ENCODE measurements at regions not wholly inside any gene's neighbourhood (a gene's known extent, or its start where the extent isn't known, plus 50 kb on each side); places are given as distances from the start of the nearest gene placed in this dataset.

DNA sequence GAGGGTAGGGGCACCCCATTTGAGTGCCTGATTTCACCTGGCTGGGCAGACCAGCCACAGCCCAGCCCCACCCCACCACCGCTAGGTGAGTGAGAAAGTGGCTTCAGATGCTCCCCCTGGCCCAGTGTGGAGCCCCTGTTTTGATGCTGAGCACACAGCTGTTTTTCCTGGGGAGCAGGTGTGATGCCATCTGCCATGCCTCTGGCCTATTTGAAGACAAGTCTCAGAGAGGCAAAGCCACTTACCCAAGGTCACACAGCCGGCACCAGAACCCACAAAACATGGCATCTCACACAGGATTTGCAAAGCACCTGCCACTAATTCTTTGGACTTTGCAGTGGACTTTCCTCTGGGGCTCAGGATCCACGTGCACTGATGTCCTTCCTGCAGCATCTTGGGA lies 131.3 kb downstream of the INHBB start:
- no peak for DNase-seq (ENCODE audit: low read depth in 2 of 2)

DNA sequence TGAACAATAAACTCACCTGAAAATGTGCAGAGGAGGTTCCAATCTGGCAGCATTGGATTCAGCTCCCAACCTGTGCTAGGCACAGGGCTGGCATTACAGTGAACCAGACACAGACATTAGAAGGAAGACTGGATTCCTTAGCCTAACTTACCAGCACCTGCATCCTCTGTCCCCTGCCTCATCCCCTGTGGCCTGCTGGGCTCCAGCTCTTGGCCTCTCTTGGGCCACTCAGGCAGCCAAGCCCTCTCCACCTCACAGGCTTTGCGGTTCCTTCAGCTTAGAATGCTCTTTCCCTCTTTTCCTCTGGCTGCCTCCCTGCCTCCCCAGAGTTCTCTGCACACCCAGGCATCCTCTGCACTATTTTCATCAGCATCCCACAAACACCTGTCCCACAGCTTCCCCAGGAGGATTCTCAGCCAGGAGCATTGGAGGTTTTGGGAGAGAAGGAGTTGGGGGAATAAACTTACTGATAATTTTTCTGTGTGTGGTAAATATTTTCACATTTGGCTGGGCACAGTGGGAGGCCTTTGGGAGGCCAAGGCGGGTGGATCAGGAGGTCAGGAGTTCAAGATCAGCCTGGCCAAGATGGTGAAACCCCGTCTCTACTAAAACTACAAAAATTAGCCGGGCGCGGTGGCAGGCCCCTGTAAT lies 132.0 kb downstream of the INHBB start:
- DNase-seq (ENCODE audit: low read depth in 2 of 2): no peak

DNA sequence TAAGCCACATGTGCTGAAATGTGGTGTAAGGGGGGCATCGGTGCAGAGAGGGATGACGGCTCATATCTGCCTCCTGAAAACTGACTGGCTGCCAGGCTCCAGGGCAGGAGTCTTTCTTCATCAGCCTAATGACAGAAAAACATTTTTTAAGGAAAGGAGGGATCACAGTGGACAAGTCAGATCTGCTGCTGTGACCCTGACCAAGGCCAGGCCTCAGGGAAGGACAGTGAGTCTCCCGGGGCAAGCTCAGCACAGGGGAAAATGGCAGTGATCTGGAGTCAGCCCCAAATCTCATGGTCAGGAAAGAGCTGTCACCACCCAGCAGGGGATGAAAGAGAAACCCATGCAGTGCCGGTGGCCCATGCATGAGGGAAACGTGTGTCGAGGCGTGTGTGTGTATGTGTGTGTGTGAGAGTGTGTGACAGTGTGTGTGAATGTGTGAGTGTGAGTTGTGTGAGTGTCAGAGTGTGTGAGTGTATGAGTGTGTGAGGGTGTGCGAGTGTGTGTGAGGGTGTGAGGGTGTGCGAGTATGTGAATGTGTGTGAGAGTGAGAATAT lies 134.5 kb downstream of the INHBB start:
- DNase-seq (ENCODE audit: low read depth in 2 of 2): no peak

DNA sequence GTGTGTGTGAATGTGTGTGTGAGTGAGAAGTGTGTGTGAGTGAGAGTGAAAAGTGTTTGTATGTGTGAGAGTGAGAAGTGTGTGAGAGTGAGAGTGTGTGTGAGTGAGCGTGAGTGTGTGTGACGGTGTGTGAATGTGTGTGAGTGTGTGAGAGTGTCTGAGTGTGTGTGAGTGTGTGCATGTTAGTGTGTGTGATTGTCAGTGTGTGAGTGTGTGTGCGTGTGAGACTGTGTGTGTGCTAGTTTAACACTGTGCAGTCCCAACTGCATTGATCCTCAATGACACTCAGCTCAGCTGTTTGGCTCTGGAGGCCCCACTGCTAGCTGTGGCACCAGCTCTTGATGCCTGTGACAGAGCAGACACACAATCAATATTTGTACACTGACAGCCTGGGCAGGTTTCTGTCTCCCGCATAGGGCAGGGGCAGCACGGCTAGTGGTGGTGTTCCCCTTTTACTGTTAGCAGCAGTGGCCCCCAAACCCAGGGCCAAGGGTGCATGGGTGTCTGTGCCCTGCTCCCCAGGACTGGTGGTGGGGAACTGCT lies 135.0 kb downstream of the INHBB start:
- no peak for DNase-seq (ENCODE audit: low read depth in 2 of 2)

DNA sequence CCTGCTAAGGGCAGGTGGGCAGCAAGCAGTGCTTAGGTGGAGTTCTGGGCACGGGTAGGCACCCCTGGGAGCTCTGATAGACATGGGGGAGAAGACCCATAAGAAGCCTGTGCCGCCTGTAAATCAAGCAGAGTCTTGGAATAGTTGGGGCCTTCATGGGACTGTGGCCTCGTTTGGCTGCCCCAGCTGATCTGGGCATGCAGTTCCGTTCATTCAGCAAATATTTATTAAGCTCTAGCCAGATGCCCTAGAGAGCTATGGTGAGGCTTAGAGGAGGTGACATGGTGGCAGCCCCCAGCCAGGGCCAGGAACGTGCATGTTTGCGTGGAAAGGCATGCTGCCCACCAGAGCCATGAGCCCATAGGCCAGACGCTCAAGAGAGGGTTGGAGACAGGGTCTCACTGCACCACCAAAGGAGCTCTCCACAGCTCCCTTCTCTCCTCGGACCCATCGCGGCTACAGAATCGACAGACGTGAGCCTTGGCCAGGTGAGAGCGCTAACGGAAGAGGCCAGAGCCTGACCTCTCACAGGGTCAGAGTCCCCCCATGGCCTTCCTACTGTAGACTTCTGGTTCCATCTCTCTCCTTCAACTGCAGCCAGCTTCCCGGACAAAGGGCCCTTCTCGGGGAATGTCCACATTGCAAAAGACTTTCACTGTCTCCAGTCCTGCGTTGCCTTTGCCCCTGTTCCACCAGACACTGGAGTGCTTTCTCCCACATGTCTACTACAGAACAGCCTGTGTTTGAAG lies 135.7 kb downstream of the INHBB start:
- no peak for DNase-seq (ENCODE audit: low read depth in 2 of 2)

DNA sequence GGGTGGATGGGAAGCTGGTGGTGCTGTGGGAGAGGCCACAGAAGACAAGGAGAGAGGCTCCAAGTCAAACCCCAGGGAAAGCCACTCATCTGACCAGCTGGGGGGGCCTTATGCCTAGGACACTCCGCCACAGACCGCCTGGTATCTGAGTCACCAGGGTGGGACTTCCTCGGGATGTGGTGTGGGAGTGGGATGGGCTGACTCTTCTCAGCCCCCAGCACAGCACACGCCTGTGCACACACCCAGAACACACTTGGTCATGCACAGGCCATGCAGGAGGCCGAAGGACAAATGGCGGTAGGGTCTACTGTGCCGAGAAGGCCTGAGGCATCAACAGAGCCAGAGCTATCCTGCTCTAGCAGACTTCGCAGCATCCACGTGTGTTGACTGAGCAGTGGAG lies 136.4 kb downstream of the INHBB start:
- DNase-seq (ENCODE audit: low read depth in 2 of 2): no peak

DNA sequence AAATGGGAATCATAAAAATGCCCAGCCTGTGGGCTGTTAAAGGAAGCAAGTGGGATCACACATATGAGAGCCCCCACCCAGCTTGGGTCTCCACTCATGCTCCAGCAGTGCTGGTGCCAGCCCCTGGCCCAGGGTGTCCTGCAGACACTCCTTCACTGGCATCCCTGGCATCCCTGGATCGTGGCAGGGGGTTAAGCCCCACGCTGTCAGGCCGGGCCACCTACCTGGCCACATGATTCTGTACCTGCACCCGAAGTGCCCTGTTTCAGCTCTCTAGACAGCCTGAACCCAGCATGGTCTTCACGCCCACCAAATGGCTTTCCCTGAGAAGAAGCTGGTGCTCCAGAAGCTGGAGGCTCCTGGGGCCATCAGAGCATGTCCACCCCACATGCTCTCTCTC lies 137.4 kb downstream of the INHBB start:
- no peak for DNase-seq (ENCODE audit: low read depth in 2 of 2)

DNA sequence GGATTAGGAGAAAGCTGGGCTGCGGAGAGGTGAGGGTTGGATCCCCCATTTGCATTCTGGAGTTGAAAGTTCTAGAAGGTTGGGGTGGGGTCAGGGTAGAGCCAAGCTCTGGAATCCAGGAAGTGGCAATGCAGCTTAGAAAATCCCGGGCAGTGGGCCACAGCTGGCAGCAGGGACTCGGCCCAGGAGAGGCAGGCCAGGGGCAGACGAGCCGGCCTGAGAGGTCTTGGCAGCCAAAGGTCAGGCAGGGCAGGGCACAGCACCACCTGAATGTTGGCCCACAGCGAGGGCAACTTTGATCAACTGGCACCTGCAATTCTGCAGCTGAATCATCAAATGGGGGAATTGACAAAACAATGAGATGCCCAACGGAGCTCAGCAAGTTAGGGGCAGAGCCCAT lies 139.2 kb downstream of the INHBB start:
- DNase-seq (ENCODE audit: low read depth in 2 of 2): no peak

DNA sequence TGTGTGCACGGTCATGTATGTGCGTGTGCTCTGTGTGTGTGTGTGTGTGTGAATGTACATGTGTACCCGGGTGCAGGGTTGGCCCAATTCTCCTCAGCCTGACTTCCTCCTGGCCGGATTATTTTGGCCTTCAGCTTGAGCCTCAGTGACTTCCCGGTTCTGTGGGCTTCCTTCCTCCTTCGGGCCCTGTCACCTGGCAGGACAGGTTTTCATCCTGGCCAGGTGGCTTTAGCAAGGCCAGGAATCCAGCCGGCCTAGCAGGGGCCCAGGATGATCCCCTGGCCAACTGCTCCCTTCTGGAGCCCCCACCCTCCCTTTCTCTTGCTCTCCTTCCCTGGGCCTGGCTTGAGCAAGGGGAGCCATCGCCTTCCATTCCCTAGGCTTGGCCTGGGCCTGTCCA lies 140.5 kb downstream of the INHBB start:
- DNase-seq (ENCODE audit: low read depth in 2 of 2): no peak

DNA sequence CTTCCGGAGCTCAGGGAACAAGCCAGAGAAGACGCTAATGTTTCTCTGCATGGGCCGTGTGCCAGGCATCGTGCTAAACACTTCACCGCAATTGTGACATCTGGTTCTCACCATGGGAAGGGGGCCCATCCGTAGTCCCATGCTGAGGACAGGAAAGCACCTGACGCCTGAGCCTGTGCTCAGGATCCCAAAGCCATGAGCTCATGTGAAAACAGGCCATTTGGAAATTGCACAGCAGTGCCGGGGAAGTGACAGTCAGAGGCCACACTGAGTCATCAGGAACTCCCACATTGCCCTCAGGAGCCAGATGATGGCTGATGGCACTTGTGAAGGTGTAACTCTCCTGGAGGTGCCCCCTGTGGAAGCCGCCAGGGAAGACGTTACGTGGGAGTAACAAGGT lies 141.0 kb downstream of the INHBB start:
- no peak for DNase-seq (ENCODE audit: low read depth in 2 of 2)

DNA sequence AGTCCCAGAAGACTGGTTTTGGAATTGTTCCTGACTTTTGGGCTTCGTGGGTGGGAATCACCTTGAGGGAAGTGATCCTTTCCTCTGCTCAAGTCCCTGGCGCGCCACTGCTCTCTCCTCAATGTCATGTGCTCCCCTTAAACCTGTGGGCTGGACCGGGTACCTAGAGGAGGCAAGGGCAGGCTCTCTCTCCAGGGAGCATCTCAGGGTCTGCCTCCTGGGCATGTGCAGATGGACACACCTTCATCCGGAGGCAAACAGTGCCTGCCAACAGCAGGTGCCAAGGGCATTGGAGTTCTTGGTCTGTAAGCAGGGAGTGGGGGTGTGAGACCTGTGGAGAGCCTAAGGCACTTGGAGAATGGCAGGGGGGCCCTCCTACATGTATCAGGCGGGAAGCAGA lies 142.6 kb downstream of the INHBB start:
- DNase-seq (ENCODE audit: low read depth in 2 of 2): no peak

DNA sequence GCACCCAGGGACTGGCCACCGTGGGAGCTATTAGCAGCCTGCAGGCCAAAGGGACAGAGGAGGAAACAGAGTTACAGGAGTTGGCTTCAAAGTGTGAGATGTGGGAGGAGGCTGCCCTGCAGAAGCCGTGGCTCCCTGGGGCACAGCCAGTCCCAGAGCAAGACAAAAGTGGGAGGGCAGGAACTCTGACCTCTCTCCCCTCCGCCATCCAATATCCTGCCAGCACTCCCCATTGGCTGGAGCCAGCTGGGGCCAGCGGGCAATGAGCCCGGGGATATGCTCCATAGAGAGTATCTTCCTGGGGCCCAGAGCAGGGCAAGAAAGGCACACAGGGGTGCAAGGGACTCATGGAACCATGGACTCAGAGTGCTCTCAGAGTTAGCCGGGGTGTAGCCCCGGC lies 143.1 kb downstream of the INHBB start:
- DNase-seq (ENCODE audit: low read depth in 2 of 2): no peak

DNA sequence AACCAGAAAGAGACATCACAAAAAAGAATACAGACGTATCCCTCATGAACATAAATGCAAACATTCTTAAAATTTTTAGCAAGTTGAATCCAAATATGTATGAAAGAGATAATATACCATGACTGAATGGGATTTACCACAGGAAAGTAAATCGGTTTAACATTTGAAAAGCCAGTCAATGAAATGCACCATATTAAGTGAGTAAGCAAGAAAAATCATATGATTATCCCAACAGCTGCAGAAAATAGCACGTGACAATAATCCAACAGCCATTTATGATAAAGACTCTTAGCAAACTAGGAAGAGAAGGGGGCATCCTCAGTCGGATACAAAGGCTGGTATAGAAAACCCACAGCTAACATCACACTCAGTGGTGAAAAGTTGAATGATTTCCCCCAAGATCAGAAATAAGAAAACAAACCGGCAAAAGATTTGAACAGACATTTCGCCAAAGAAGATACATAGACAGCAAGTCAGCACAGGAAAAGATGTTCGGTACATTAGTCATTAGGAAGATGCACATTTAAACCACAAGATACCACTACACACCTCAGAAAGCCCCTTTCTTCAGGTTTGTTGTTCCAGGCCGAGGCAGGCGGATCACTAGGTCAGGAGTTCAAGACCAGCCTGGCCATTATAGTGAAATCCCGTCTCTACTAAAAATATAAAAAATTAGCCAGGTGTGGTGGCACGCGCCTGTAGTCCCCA lies 144.3 kb downstream of the INHBB start:
- DNase-seq (ENCODE audit: low read depth in 2 of 2): no peak

DNA sequence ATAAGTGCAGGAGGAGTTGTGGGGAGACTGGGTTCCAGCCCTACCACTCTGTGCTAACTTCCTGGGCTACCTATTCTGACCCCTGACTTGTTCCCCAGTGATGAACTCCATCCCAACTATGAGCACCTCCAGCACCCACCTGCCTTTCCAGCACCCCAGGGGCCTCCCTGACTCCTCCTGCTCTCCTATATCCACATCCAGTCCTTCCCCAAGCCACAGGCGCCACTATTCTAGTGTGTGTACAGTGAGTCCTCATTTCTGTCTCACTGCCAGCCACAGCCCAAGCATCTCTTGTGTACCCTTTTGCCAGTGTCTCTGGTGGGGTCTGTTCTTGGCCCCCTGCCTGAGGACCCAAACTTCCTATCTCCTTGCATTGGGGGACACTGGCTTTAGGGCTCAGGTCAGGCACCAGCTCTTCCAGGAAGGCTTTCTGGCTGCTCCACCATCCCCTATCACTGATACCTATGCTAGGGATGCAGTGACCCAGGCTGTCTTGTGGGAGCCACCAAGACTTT lies 145.2 kb downstream of the INHBB start:
- no peak for DNase-seq (ENCODE audit: low read depth in 2 of 2)

DNA sequence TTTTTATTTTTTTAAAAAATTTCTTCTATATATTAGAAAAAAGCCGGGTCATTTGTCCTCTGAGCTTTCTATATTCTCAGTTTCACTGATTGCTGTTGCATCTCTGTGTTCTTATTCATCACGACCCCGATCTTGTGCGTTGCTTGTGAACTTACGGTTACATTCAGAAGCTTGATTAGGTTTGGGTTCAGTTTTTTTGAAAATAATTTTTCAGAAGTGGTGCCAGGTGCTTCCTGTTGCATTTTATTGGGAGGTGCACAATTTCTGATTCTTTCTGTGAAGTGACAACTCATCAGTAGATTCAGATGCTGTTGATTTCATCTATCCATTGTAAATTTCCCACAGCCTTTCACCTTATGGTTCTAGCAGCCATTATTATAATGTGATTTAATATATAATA lies 147.3 kb downstream of the INHBB start:
- no peak for DNase-seq (ENCODE audit: low read depth in 2 of 2)

DNA sequence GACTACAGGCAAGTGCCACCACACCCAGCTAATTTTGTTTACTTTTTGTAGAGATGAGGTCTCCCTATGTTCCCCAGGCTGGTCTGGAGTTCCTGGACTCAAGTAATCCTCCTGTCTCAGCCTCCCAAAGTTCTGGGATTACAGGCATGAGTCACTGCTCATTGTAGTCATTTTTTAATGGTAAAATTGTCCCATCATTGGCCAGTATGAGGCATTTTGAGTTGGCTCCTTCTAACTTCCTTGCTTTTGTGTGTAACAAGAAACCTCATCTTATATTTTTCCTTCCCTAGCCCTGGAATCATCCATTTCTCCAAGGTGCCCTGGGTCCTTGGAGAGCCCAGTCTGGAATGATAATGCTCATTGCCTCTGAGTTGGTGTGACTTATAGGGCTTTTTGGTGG lies 148.5 kb downstream of the INHBB start:
- DNase-seq (ENCODE audit: low read depth in 2 of 2): no peak

DNA sequence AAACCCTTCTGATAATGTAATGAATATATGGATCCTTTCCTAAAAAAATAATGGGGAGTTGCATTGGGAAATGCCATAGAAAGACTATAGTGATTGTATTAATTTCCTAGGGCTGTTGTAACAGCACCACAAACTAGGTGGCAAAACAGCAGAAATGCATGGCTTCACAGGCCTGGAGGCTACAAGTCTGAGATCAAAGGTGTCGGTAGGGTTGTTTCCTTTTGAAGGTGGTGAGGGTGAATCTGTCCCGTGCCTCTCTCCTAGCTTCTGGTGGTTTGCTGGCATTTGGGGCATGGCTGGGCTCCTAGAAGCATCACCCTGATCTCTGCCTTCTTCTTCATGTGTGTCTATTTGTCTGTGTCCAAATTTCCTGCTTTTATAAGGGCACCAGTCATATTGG lies 149.7 kb downstream of the INHBB start:
- DNase-seq (ENCODE audit: low read depth in 2 of 2): no peak

DNA sequence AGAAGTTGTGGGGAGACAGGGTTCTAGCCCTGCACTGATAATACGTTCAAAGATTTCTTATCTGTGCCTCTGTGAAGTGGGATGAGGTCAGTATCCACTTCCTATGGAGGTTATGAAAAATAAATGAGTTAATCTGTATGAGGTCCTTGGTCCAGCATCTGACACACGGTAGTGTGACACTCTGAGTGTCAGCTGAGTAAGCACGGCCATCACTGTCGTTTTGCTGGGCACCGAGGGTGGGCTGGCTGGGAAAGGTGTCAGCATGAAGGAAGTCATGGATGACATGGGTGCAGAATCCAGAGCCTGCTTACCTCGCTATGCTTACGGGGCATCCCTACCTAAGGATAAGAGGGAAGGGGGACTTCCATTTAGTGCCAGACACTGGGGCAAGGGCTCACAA lies 150.3 kb downstream of the INHBB start:
- no peak for DNase-seq (ENCODE audit: low read depth in 2 of 2)

DNA sequence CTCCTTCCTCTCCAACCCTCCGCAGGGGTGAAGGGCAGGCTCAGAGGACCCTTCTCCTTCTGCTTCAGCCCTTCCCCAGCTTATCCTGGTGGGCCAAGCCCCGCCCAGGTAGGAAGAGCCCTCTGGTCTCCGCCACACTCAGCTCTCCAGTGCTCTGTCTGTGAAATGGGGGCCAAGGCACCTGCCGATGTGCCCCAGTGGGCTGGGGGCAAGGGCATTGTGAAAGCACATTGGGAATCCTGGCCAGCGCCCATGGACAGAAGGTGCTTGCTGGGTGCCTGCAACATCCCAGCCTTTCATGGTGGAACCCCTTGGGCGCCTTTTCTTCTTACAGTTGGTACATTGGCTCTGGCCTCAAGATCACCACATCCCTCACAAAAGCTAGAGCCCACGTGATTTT lies 150.8 kb downstream of the INHBB start:
- no peak for DNase-seq (ENCODE audit: low read depth in 2 of 2)

DNA sequence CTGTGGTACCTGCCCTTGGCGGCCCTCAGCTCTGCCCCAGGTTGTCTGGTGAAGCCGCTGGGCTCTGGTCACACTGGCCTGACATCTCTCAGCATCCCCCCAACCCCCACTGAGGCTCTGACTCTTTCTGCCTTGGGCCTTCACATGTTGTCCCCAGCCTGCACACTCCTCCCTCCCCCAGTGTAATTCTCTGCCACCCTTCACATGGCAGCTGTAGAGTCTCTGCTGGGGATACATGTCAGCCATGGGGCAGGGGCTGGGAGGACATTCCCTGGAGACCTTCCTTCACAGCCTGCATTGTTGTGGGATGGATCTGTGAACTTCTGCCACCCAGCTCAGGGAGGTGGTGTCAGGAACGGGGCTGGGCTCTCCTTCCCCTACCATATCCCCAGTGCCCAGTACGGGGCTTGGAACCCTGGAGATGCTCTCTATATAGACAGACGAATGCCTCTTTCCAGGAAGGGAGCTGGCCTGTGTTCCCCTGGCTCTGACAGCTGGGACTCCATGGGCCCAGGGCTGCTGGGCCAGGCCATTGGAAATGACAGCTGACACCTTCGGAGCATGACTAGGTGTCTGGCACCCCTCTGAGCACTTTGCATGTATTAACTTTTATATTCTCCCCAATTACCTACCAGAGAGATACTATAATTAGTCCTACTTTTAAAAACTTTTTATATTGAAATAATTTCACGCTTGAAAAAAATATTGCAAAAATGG lies 151.5 kb downstream of the INHBB start:
- DNase-seq (ENCODE audit: low read depth in 2 of 2): no peak

DNA sequence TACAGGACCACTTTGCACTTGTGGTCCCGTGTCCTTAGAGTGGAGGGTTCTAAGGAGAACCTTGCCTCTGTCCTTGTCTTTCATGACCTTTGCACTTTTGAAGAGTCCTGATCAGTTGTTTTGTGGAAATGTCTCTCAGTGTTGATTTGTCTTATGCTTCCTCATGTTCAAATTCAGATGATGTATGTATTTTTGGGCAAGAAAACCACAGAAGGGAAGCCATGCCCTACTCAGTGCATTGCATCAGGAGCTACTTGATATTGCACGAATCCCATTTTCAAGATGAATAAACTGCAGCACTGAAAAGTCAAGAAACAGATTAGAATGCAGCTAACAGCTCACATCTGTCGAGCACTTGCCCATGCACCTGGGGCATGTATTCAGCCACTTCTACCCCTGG lies 152.2 kb downstream of the INHBB start:
- no peak for DNase-seq (ENCODE audit: low read depth in 2 of 2)
